Fibroblast of mammary gland (primary cell): ENCODE measurements at regions not wholly inside any gene's neighbourhood (a gene's known extent, or its start where the extent isn't known, plus 50 kb on each side); places are given as distances from the start of the nearest gene placed in this dataset.
"Not testable (repeated sequence)": the region's sequence is repeated elsewhere in the genome, so short reads cannot be mapped to it uniquely, and the experiment has no call there.

Experiments used
- DNase-seq: peaks from one replicate; pipeline ENCODE4 v3.0.0-alpha.2; 2010; ENCODE audit warnings: low read depth
- H3K4me3 ChIP-seq: 2 replicates; pipeline ENCODE4 v1.5.1; 2011; ENCODE audit warnings: low read depth, mild to moderate bottlenecking, low read length, moderate library complexity; ENCODE audit not compliant: control insufficient read depth
- CTCF ChIP-seq: conservative IDR thresholded peaks from 2 replicates; pipeline ENCODE4 v1.5.1; 2011; ENCODE audit warnings: low read depth, low read length, inconsistent platforms; ENCODE audit not compliant: control insufficient read depth, insufficient read depth

- H3K4me3 ChIP-seq, result no peak overlapping the region
- TF ChIP-seq CTCF, result no peak
- no peak for DNase-seq
These were observed 153.2 kb downstream of the KLF8 start for GRCh38 chrX:56385336-56385735.

- no peak overlapping the region for H3K4me3 ChIP-seq
- no peak for TF ChIP-seq CTCF
- DNase-seq, result no peak
These were observed 153.8 kb downstream of the KLF8 start for GRCh38 chrX:56385960-56386359.

GRCh38 chrX:56397636-56398035 lies 165.5 kb downstream of the KLF8 start:
- no peak for TF ChIP-seq CTCF
- H3K4me3 ChIP-seq, result no peak overlapping the region
- no peak for DNase-seq

GRCh38 chrX:56402207-56402606 lies 161.2 kb upstream of the UBQLN2 start:
- DNase-seq, result no peak
- TF ChIP-seq CTCF, result no peak
- no peak overlapping the region for H3K4me3 ChIP-seq

GRCh38 chrX:56429581-56429980 lies 133.8 kb upstream of the UBQLN2 start:
- no peak overlapping the region for H3K4me3 ChIP-seq
- TF ChIP-seq CTCF, result no peak
- no peak for DNase-seq

GRCh38 chrX:56451981-56452380 lies 111.4 kb upstream of the UBQLN2 start:
- H3K4me3 ChIP-seq, DNase-seq: not testable (repeated sequence)

- TF ChIP-seq CTCF, result no peak
- H3K4me3 ChIP-seq, result no peak overlapping the region
- DNase-seq, result peak; percentile 0
These were observed 101.0 kb upstream of the UBQLN2 start for GRCh38 chrX:56462389-56462788.

GRCh38 chrX:56468441-56468840 lies 95.0 kb upstream of the UBQLN2 start:
- no peak for DNase-seq
- H3K4me3 ChIP-seq, result no peak overlapping the region
- TF ChIP-seq CTCF, result no peak

- not testable (repeated sequence) for DNase-seq
These were observed 68.5 kb upstream of the UBQLN2 start for GRCh38 chrX:56494923-56495322.

More at GRCh38 chrX:56494923-56495322, 68.5 kb upstream of the UBQLN2 start:
- H3K4me3 ChIP-seq, result not testable (repeated sequence)
